H1 (cell line): ENCODE measurements at regions not wholly inside any gene's neighbourhood (a gene's known extent, or its start where the extent isn't known, plus 50 kb on each side); places are given as distances from the start of the nearest gene placed in this dataset.
A peak's percentile ranks its signal among the peaks of the same experiment; 100 is the strongest.

Experiments used
- CTCF ChIA-PET: fragments of 300-600 bp; sonication (Branson Sonifier 250); formaldehyde crosslinking; loops from one replicate; lab custom pipeline; 2021; ENCODE audit not compliant: partially characterized antibody; lab: Charles Lee
- POLR2A ChIA-PET: fragments of 300-600 bp; sonication (Branson Sonifier 250); formaldehyde crosslinking; loops from one replicate; lab custom pipeline; 2021; ENCODE audit warnings: inconsistent platforms; ENCODE audit not compliant: partially characterized antibody; lab: Charles Lee
- DNase-seq, 2 experiments: peaks; one replicate each; pipeline versions ENCODE4 v3.0.0 to v3.0.0-alpha.2; 2010 to 2022; ENCODE audit warnings: low spot score in 2 of 2, low read depth in 1 of 2, mixed read lengths in 1 of 2
- FAIRE-seq: peaks from 2 replicates; lab custom pipeline; 2011; peaks lifted over from hg19 to GRCh38; lab: Jason Lieb, UNC
- H2AFZ ChIP-seq: 2 replicates; pipeline ENCODE4 v1.8.1; 2012; ENCODE audit warnings: low read length, inconsistent platforms
- H2AK5ac ChIP-seq: 2 replicates; pipeline ENCODE4 v1.6.1; 2013; ENCODE audit warnings: low read depth, low read length
- H2BK120ac ChIP-seq: replicated peaks from 2 replicates; pipeline ENCODE3; 2013; ENCODE audit warnings: low read depth, low read length, inconsistent platforms
- H2BK12ac ChIP-seq: 2 replicates; pipeline ENCODE4 v1.6.1; 2013; ENCODE audit warnings: low read depth, low read length
- H2BK15ac ChIP-seq: 2 replicates; pipeline ENCODE4 v1.6.1; 2013; ENCODE audit warnings: low read length
- H2BK20ac ChIP-seq: 2 replicates; pipeline ENCODE4 v1.6.1; 2013; ENCODE audit warnings: low read length
- H2BK5ac ChIP-seq: 2 replicates; pipeline ENCODE4 v1.6.1; 2013; ENCODE audit warnings: low read depth, low read length
- H3K14ac ChIP-seq: 2 replicates; pipeline ENCODE4 v1.6.1; 2013; ENCODE audit warnings: inconsistent platforms; ENCODE audit not compliant: insufficient read length
- H3K18ac ChIP-seq: 2 replicates; pipeline ENCODE4 v1.6.1; 2013; ENCODE audit warnings: low read length; ENCODE audit errors: extremely low read depth
- H3K23ac ChIP-seq: 2 replicates; pipeline ENCODE4 v1.6.1; 2013; ENCODE audit warnings: inconsistent platforms; ENCODE audit not compliant: insufficient read length
- H3K23me2 ChIP-seq: 2 replicates; pipeline ENCODE4 v1.6.1; 2013; ENCODE audit warnings: low read depth, low read length
- H3K27ac ChIP-seq: 2 replicates; pipeline ENCODE4 v1.6.1; 2011; ENCODE audit warnings: low read depth, low read length, inconsistent platforms
- H3K27me3 ChIP-seq, 4 experiments: replicated peaks in 1 of 4; 1 replicate in 1 of 4; 2 replicates in 3 of 4; pipeline versions ENCODE4 v1.6.1 to v1.8.1; 2011 to 2013; ENCODE audit warnings: low read length in 3 of 4, mild to moderate bottlenecking in 3 of 4, inconsistent platforms in 2 of 4, mixed read lengths in 2 of 4, moderate library complexity in 1 of 4; ENCODE audit not compliant: control insufficient read depth in 3 of 4, insufficient read depth in 3 of 4; ENCODE audit errors: extremely low read depth in 1 of 4
- H3K36me3 ChIP-seq, 4 experiments: 2 replicates each; pipeline versions ENCODE4 v1.6.1 to v1.8.1; 2011 to 2013; ENCODE audit warnings: mild to moderate bottlenecking in 4 of 4, low read length in 3 of 4, moderate library complexity in 2 of 4, control low read depth in 1 of 4, inconsistent platforms in 1 of 4; ENCODE audit not compliant: insufficient read depth in 4 of 4, control insufficient read depth in 2 of 4
- H3K4ac ChIP-seq: replicated peaks from 2 replicates; pipeline ENCODE3; 2013; ENCODE audit warnings: low read length, low read depth, mixed read lengths, inconsistent platforms; ENCODE audit not compliant: insufficient read length
- H3K4me1 ChIP-seq, 4 experiments: replicated peaks in 1 of 4; 1 replicate in 1 of 4; 2 replicates in 3 of 4; pipeline versions ENCODE4 v1.6.1 to v1.8.1; 2011 to 2013; ENCODE audit warnings: low read length in 3 of 4, inconsistent platforms in 2 of 4, mixed read lengths in 1 of 4; ENCODE audit not compliant: insufficient read depth in 4 of 4, control insufficient read depth in 3 of 4
- H3K4me2 ChIP-seq, 2 experiments: 2 replicates each; pipeline versions ENCODE4 v1.6.1 to v1.8.1; 2011 to 2013; ENCODE audit warnings: low read depth in 2 of 2, low read length in 2 of 2, control low read depth in 1 of 2, inconsistent platforms in 1 of 2, mild to moderate bottlenecking in 1 of 2; ENCODE audit not compliant: insufficient read depth in 1 of 2
- H3K4me3 ChIP-seq, 4 experiments: fragments of 200-600, 300-600 bp in 1 of 4; sonication (generic), shearing (Covaris generic), sonication (Bioruptor Twin) in 1 of 4; 2 replicates each; pipeline versions ENCODE4 v1.5.1 to v1.8.1; 2011 to 2016; ENCODE audit warnings: low read length in 4 of 4, low read depth in 3 of 4, control low read depth in 2 of 4, inconsistent platforms in 2 of 4, mild to moderate bottlenecking in 2 of 4, mixed read lengths in 1 of 4, moderate library complexity in 1 of 4; ENCODE audit not compliant: insufficient read depth in 2 of 4; ENCODE audit errors: extremely low read depth in 1 of 4
- H3K56ac ChIP-seq: replicated peaks from 2 replicates; pipeline ENCODE3; 2013; ENCODE audit warnings: low read depth, mild to moderate bottlenecking, mixed read lengths, low read length, inconsistent platforms; ENCODE audit not compliant: insufficient read length
- H3K79me1 ChIP-seq: 2 replicates; pipeline ENCODE4 v1.6.1; 2013; ENCODE audit warnings: low read depth, low read length, control low read depth
- H3K79me2 ChIP-seq, 2 experiments: 2 replicates each; pipeline versions ENCODE4 v1.6.1 to v1.8.1; 2012 to 2013; ENCODE audit warnings: low read length in 2 of 2, mild to moderate bottlenecking in 2 of 2, inconsistent platforms in 1 of 2; ENCODE audit not compliant: insufficient read depth in 2 of 2, control insufficient read depth in 1 of 2
- H3K9ac ChIP-seq, 4 experiments: replicated peaks in 1 of 4; 1 replicate in 1 of 4; 2 replicates in 3 of 4; pipeline versions ENCODE4 v1.6.1 to v1.8.1; 2011 to 2013; ENCODE audit warnings: low read depth in 3 of 4, low read length in 3 of 4, control low read depth in 2 of 4, mild to moderate bottlenecking in 2 of 4, moderate library complexity in 2 of 4, inconsistent platforms in 1 of 4; ENCODE audit errors: extremely low read depth in 1 of 4
- H3K9me3 ChIP-seq, 2 experiments: 2 replicates each; pipeline versions ENCODE4 v1.6.1 to v1.8.1; 2012 to 2013; ENCODE audit warnings: mild to moderate bottlenecking in 2 of 2, moderate library complexity in 2 of 2, control low read depth in 1 of 2, inconsistent platforms in 1 of 2, low read depth in 1 of 2, low read length in 1 of 2, mixed read lengths in 1 of 2; ENCODE audit not compliant: insufficient read depth in 2 of 2
- H4K20me1 ChIP-seq, 2 experiments: replicated peaks in 1 of 2; 2 replicates each; pipeline versions ENCODE3 to v1.8.1; 2011 to 2013; ENCODE audit warnings: inconsistent platforms in 2 of 2, low read length in 2 of 2, mild to moderate bottlenecking in 1 of 2; ENCODE audit not compliant: insufficient read depth in 2 of 2, control insufficient read depth in 1 of 2
- H4K5ac ChIP-seq: 2 replicates; pipeline ENCODE4 v1.6.1; 2013; ENCODE audit warnings: low read length, low read depth, mixed read lengths, inconsistent platforms; ENCODE audit not compliant: insufficient read length
- H4K8ac ChIP-seq: 2 replicates; pipeline ENCODE4 v1.8.0; 2013; ENCODE audit warnings: mild to moderate bottlenecking, moderate library complexity, low read length, inconsistent platforms; ENCODE audit not compliant: insufficient read depth; ENCODE audit errors: extremely low read depth
- H4K91ac ChIP-seq: replicated peaks from 2 replicates; pipeline ENCODE3; 2013; ENCODE audit warnings: low read length, mixed read lengths, inconsistent platforms; ENCODE audit not compliant: insufficient read length
- ATF3 ChIP-seq: IDR thresholded peaks from 2 replicates; pipeline ENCODE4 v1.6.1; 2011; ENCODE audit warnings: low read depth, mild to moderate bottlenecking, low read length; ENCODE audit not compliant: insufficient read depth
- CEBPB ChIP-seq: IDR thresholded peaks from 2 replicates; pipeline ENCODE4 v1.6.1; 2012; ENCODE audit warnings: low read depth, low read length
- CTBP2 ChIP-seq: IDR thresholded peaks from 2 replicates; pipeline ENCODE4 v1.7.0; 2011; ENCODE audit warnings: borderline replicate concordance, mild to moderate bottlenecking, moderate library complexity, mixed read lengths, low read length; ENCODE audit not compliant: insufficient read depth, insufficient read length
- GTF2F1 ChIP-seq: IDR thresholded peaks from 2 replicates; pipeline ENCODE4 v1.6.1; 2012; ENCODE audit warnings: low read depth, low read length, improper control_type of control experiment, borderline replicate concordance
- HDAC6 ChIP-seq: IDR thresholded peaks from one replicate; pipeline ENCODE4 v1.7.1; 2012; ENCODE audit warnings: low read depth, mild to moderate bottlenecking, inconsistent platforms, low read length, moderate library complexity
- MAX ChIP-seq: IDR thresholded peaks from 2 replicates; pipeline ENCODE4 v1.6.1; 2012; ENCODE audit warnings: inconsistent platforms
- NANOG ChIP-seq: IDR thresholded peaks from 2 replicates; pipeline ENCODE4 v1.6.1; 2011; ENCODE audit warnings: low read length, low read depth, mild to moderate bottlenecking, inconsistent platforms; ENCODE audit not compliant: insufficient read depth, poor library complexity, severe bottlenecking
- POLR2A ChIP-seq, 2 experiments: IDR thresholded peaks; 1 replicate in 1 of 2; 2 replicates in 1 of 2; pipeline ENCODE4 v1.6.1; 2011; ENCODE audit warnings: low read depth in 2 of 2, low read length in 2 of 2, mild to moderate bottlenecking in 2 of 2; ENCODE audit errors: control extremely low read depth in 1 of 2
- POU5F1 ChIP-seq: IDR thresholded peaks from 2 replicates; pipeline ENCODE4 v1.6.1; 2011; ENCODE audit warnings: low read depth, mild to moderate bottlenecking, low read length, moderate library complexity
- RBBP5 ChIP-seq: IDR thresholded peaks from 2 replicates; pipeline ENCODE4 v1.7.1; 2012; ENCODE audit warnings: low read depth, mild to moderate bottlenecking, inconsistent platforms, low read length, moderate library complexity, borderline replicate concordance
- TAF7 ChIP-seq: optimal IDR thresholded peaks from 2 replicates; pipeline ENCODE3; 2011; ENCODE audit warnings: low read depth, mild to moderate bottlenecking, inconsistent platforms, low read length, moderate library complexity, borderline replicate concordance
- ZNF274 ChIP-seq: IDR thresholded peaks from 2 replicates; pipeline ENCODE4 v1.7.0; 2012; ENCODE audit warnings: low read length, borderline replicate concordance; ENCODE audit errors: extremely low read depth
- WGBS, 2 experiments: shearing (Covaris generic) in 1 of 2; methylation state at CpG; one replicate each; pipeline versions ENCODE4 v1.1.6 to v1.1.7; 2013 to 2015; ENCODE audit warnings: low lambda C conversion rate in 2 of 2, mixed read lengths in 2 of 2, inconsistent platforms in 1 of 2, low coverage in 1 of 2, missing lambda C conversion rate in 1 of 2; ENCODE audit not compliant: insufficient replicate concordance in 2 of 2, insufficient coverage in 1 of 2, insufficient read length in 1 of 2; ENCODE audit errors: extremely low coverage in 1 of 2, missing lambda C conversion rate in 1 of 2; 5-methylcytosine and 5-hydroxymethylcytosine counted together

GRCh38 chr1:101152633-101153032, 84.2 kb upstream of the S1PR1 start:
- no peak overlapping the region for H3K18ac ChIP-seq
- POLR2A ChIA-PET, result no interaction called here
- no peak overlapping the region for H3K4me2 ChIP-seq
- DNase-seq (no peak), FAIRE-seq (no peak)
- no peaks in the 10 kb centered on the region for H3K79me1 ChIP-seq
- H3K4me3 ChIP-seq, result no peak overlapping the region
- no peak overlapping the region for H3K9ac ChIP-seq
- H3K4me1 ChIP-seq, result no peaks in the 10 kb centered on the region
- H3K23me2 ChIP-seq, result no peaks in the 10 kb centered on the region
- no peak overlapping the region for H2BK20ac ChIP-seq
- H3K27ac ChIP-seq, result no peak overlapping the region
- no peak overlapping the region for H3K23ac ChIP-seq
- no peaks in the 10 kb centered on the region for H4K20me1 ChIP-seq
- H2BK12ac ChIP-seq, result no peak overlapping the region
- no peak overlapping the region for H2BK5ac ChIP-seq
- no peak overlapping the region for H3K4ac ChIP-seq
- H4K8ac ChIP-seq, result no peak overlapping the region
- WGBS, 2 experiments, result 89% methylated on average over 4 of the region's 4 CpGs; no CpG with 5 or more reads in 1 of the 2 experiments
- peak overlapping the region; percentile 95; the same call in 1 of the 2 replicates for H2AFZ ChIP-seq
- no peak overlapping the region for H4K5ac ChIP-seq
- H3K36me3 ChIP-seq, result no peaks in the 10 kb centered on the region
- H3K14ac ChIP-seq, result no peak overlapping the region
- no peak overlapping the region for H3K56ac ChIP-seq
- no peak overlapping the region for H2AK5ac ChIP-seq
- no peaks in the 10 kb centered on the region for H3K27me3 ChIP-seq
- CTCF ChIA-PET, result interaction anchor here (0.6 kb wide), 1 partner anchor 321 kb away, joined by 3 read pairs; no protein-coding TSS in a partner anchor
- H2BK120ac ChIP-seq, result no peak overlapping the region
- H4K91ac ChIP-seq, result no peak overlapping the region
- no peak overlapping the region for H2BK15ac ChIP-seq
- no peaks in the 10 kb centered on the region for H3K79me2 ChIP-seq
- H3K9me3 ChIP-seq, result no peaks in the 10 kb centered on the region
- TF ChIP-seq TAF7 (no peak), RBBP5 (no peak), ZNF274 (no peak), CEBPB (no peak), POU5F1 (no peak), GTF2F1 (no peak), POLR2A (IDR thresholded peaks at IDR 0.05; ENCODE audit: control extremely low read depth in 1 of 2, low read depth in 2 of 2, low read length in 2 of 2) (no peak), MAX (no peak), CTBP2 (no peak), ATF3 (no peak), NANOG (no peak), HDAC6 (no peak)
